Glutamatergic neuron (in vitro differentiated cells): ENCODE measurements at regions not wholly inside any gene's neighbourhood (a gene's known extent, or its start where the extent isn't known, plus 50 kb on each side); places are given as distances from the start of the nearest gene placed in this dataset.

Experiments used
- DNase-seq: peaks from one replicate; pipeline ENCODE4 v3.0.0; 2022
- H3K27ac Mint-ChIP-seq: one replicate; pipeline ENCODE4 v1.8.0; 2020; ENCODE audit warnings: mild to moderate bottlenecking, mixed read lengths, inconsistent platforms; ENCODE audit not compliant: unreplicated experiment
- H3K27me3 Mint-ChIP-seq: one replicate; pipeline ENCODE4 v1.8.0; 2020; ENCODE audit warnings: mild to moderate bottlenecking, moderate library complexity, mixed read lengths, inconsistent platforms; ENCODE audit not compliant: unreplicated experiment
- H3K36me3 Mint-ChIP-seq: one replicate; pipeline ENCODE4 v1.8.0; 2020; ENCODE audit warnings: mild to moderate bottlenecking, mixed read lengths, inconsistent platforms; ENCODE audit not compliant: unreplicated experiment
- H3K4me1 Mint-ChIP-seq: one replicate; pipeline ENCODE4 v1.8.0; 2020; ENCODE audit warnings: mild to moderate bottlenecking, low read depth, mixed read lengths, inconsistent platforms; ENCODE audit not compliant: unreplicated experiment
- H3K4me3 Mint-ChIP-seq: one replicate; pipeline ENCODE4 v1.8.0; 2020; ENCODE audit warnings: mild to moderate bottlenecking, mixed read lengths, inconsistent platforms; ENCODE audit not compliant: unreplicated experiment
- H3K9me3 Mint-ChIP-seq: one replicate; pipeline ENCODE4 v1.8.0; 2020; ENCODE audit warnings: mild to moderate bottlenecking, moderate library complexity, mixed read lengths, inconsistent platforms; ENCODE audit not compliant: unreplicated experiment
- TF ChIP-seq, protein P1 (sequence below): fragments of 200-600 bp; sonication (generic); IDR thresholded peaks from one replicate; pipeline ENCODE4 v1.5.0; 2021; ENCODE audit not compliant: partially characterized antibody, unreplicated experiment

DNA sequence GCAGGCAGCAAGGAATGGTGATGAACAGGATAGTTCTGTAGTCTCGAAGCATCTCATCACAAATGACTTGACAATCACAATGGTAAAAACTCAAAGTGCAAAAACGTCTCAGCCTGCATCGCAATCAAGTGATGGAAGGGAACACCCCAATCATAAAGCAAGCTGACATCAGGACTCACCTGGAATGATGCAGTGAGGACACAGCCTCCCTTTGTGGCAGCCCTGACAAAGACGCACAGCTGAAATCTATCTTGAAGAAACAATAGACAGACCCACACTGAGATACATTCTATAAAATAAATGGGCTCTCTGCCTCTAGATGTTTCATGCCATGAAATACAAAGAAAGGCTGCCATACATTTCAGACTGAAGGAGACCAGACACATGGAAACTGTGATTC, 748.0 kb upstream of the IGFBP3 start:
- Mint-ChIP-seq H3K27me3 (peaks cover 2% of the 10 kb centered on the region), H3K4me1 (no peaks in the 10 kb centered on the region), H3K4me3 (no peak overlapping the region), H3K36me3 (no peaks in the 10 kb centered on the region), H3K27ac (no peak overlapping the region), H3K9me3 (peaks cover 1% of the 10 kb centered on the region)
- DNase-seq, result no peak
- TF ChIP-seq, protein P1, sequence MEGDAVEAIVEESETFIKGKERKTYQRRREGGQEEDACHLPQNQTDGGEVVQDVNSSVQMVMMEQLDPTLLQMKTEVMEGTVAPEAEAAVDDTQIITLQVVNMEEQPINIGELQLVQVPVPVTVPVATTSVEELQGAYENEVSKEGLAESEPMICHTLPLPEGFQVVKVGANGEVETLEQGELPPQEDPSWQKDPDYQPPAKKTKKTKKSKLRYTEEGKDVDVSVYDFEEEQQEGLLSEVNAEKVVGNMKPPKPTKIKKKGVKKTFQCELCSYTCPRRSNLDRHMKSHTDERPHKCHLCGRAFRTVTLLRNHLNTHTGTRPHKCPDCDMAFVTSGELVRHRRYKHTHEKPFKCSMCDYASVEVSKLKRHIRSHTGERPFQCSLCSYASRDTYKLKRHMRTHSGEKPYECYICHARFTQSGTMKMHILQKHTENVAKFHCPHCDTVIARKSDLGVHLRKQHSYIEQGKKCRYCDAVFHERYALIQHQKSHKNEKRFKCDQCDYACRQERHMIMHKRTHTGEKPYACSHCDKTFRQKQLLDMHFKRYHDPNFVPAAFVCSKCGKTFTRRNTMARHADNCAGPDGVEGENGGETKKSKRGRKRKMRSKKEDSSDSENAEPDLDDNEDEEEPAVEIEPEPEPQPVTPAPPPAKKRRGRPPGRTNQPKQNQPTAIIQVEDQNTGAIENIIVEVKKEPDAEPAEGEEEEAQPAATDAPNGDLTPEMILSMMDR, result no peak

DNA sequence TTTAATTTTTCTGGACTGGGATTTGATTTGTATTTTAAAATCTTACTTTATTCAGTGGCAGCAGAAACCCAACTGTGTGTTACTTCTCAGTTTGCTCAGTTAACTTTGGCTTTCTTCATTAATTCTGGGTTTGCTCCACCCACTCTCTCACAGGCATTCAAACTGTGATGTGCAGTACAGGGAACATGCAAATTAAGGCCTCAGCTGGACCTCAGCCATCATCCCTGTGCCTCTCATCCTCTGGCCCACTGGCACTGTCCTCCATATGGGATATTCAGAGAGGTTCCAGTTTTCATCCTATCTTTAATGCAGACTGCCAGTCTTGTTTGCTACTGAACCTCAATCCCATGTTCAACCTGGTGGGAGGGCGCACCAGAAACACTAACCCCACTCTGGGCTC, 743.4 kb upstream of the IGFBP3 start:
- TF ChIP-seq, protein P1, result no peak
- Mint-ChIP-seq H3K36me3 (no peaks in the 10 kb centered on the region), H3K9me3 (peaks cover 1% of the 10 kb centered on the region), H3K4me3 (no peak overlapping the region), H3K27ac (no peak overlapping the region), H3K4me1 (no peaks in the 10 kb centered on the region), H3K27me3 (peaks cover 2% of the 10 kb centered on the region)
- no peak for DNase-seq

DNA sequence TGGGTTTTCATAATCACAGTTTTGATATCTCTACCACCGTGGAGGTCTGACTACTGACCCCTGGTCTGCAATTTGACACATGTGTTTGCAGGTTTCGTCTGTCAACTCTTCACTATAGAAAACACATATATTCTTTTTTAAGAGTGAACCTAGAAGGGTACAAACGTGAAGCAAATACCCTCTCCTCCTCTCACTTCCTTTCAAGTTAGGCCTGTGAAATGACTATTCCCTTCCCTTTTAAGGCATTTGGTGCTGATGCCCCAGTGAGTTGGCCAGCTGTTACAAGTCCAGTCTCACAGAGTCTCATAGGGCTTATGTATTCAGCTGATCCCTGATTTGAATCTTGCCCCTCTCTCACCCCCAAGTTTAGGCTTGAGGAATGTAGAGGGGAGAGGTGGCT, 742.0 kb upstream of the IGFBP3 start:
- no peak for DNase-seq
- peaks cover 1% of the 10 kb centered on the region for H3K9me3 Mint-ChIP-seq
- no peak overlapping the region for H3K4me3 Mint-ChIP-seq
- peaks cover 2% of the 10 kb centered on the region for H3K27me3 Mint-ChIP-seq
- no peaks in the 10 kb centered on the region for H3K4me1 Mint-ChIP-seq
- no peak overlapping the region for H3K27ac Mint-ChIP-seq
- H3K36me3 Mint-ChIP-seq, result no peaks in the 10 kb centered on the region
- TF ChIP-seq, protein P1, result no peak

DNA sequence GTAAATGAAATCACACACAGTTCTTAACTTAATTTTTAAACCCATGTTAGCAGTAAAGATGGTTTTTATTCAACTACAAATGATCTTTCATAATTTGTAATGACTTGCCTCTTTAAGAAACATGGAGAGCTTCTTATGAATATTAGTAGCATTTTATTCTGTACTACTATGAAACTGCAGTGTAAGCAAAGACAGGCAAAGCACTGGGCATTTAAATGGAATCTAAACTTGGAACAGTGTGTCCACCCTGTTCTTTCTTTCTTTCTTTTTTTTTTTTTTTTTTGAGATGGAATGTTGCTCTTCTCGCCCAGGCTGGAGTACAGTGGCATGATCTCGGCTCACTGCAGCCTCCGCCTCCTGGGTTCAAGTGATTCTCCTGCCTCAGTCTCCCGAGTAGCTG, 740.4 kb upstream of the IGFBP3 start:
- Mint-ChIP-seq H3K9me3 (peaks cover 1% of the 10 kb centered on the region), H3K4me1 (no peaks in the 10 kb centered on the region), H3K36me3 (no peaks in the 10 kb centered on the region), H3K27ac (no peak overlapping the region), H3K27me3 (no peaks in the 10 kb centered on the region), H3K4me3 (no peak overlapping the region)
- TF ChIP-seq, protein P1, result no peak
- DNase-seq, result no peak

DNA sequence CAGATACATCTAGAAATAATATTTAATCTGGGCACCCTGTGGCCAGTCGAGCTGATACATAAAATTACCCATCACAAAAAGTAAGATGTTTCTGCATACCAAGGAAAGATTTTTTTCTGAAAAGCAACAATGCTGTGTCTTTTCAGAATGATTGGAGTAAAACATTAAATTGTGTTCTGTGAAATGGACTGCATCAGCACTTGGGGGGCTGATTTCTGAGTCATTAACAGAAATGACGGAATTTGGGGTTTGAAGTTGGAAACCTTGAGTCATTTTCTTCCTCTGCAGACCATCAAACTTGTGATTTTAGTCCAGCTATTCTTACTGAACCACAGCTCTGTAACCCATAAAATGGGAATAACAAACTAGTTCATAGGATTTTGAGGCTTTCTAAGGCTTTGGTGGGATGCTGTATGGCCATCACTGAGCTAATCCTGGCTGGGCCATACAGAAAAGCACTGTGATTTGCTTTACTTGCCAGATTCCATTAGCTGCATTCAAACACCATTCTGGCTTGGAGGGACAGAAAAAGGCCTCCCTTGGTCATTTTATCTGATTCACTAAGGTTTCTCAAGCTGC, 739.4 kb upstream of the IGFBP3 start:
- H3K27me3 Mint-ChIP-seq, result no peaks in the 10 kb centered on the region
- no peak for DNase-seq
- TF ChIP-seq, protein P1, result no peak
- no peak overlapping the region for H3K4me3 Mint-ChIP-seq
- H3K27ac Mint-ChIP-seq, result no peak overlapping the region
- H3K36me3 Mint-ChIP-seq, result no peaks in the 10 kb centered on the region
- H3K9me3 Mint-ChIP-seq, result peaks cover 1% of the 10 kb centered on the region
- no peaks in the 10 kb centered on the region for H3K4me1 Mint-ChIP-seq
